GM23338 (cell line): ENCODE measurements at regions not wholly inside any gene's neighbourhood (a gene's known extent, or its start where the extent isn't known, plus 50 kb on each side); places are given as distances from the start of the nearest gene placed in this dataset.

ENCODE experiments used
- ATAC-seq: fragments of 200-7000 bp; cut with Tn5 transposase; 3 replicates; pipeline ENCODE4 v1.9.1; 2020
- DNase-seq: peaks from one replicate; pipeline ENCODE4 v3.0.0-alpha.2; 2015; ENCODE audit warnings: low spot score
- H2AFZ ChIP-seq: fragments of 200-600 bp; sonication (generic); 2 replicates; pipeline ENCODE4 v1.8.0; 2016; ENCODE audit warnings: antibody characterized with exemption, mild to moderate bottlenecking, moderate library complexity
- H3F3A ChIP-seq: fragments of 200-600 bp; sonication (generic); replicated peaks from 2 replicates; pipeline ENCODE4 v1.8.0; 2017; ENCODE audit warnings: antibody characterized with exemption, mixed run types, low read depth
- H3K27ac ChIP-seq: fragments of 200-600 bp; sonication (generic); 2 replicates; pipeline ENCODE4 v1.6.1; 2016; ENCODE audit warnings: low read depth
- H3K27me3 ChIP-seq: fragments of 200-600 bp; sonication (generic); 2 replicates; pipeline ENCODE4 v1.8.0; 2016; ENCODE audit warnings: mild to moderate bottlenecking, mixed run types, moderate library complexity; ENCODE audit not compliant: insufficient read depth
- H3K36me3 ChIP-seq: fragments of 200-600 bp; sonication (generic); 2 replicates; pipeline ENCODE4 v1.8.0; 2016; ENCODE audit warnings: mild to moderate bottlenecking; ENCODE audit not compliant: insufficient read depth
- H3K4me1 ChIP-seq: fragments of 200-600 bp; sonication (generic); 2 replicates; pipeline ENCODE4 v1.8.0; 2016; ENCODE audit warnings: mild to moderate bottlenecking, moderate library complexity; ENCODE audit not compliant: insufficient read depth
- H3K4me2 ChIP-seq: fragments of 200-600 bp; sonication (generic); 2 replicates; pipeline ENCODE4 v1.7.1; 2017; ENCODE audit warnings: mixed run types
- H3K4me3 ChIP-seq: fragments of 200-600 bp; sonication (generic); 2 replicates; pipeline ENCODE4 v1.6.1; 2016; ENCODE audit warnings: mixed run types
- H3K79me2 ChIP-seq: fragments of 200-600 bp; sonication (generic); replicated peaks from 2 replicates; pipeline ENCODE4 v1.8.0; 2017; ENCODE audit warnings: mild to moderate bottlenecking; ENCODE audit not compliant: insufficient read depth
- H3K9me2 ChIP-seq: fragments of 200-600 bp; sonication (generic); 2 replicates; pipeline ENCODE4 v1.8.0; 2017; ENCODE audit not compliant: insufficient read depth
- H4K20me1 ChIP-seq: fragments of 200-600 bp; sonication (generic); replicated peaks from 2 replicates; pipeline ENCODE4 v1.8.0; 2017; ENCODE audit warnings: mild to moderate bottlenecking; ENCODE audit not compliant: insufficient read depth
- H3K27ac Mint-ChIP-seq: 2 replicates; pipeline ENCODE4 v1.8.0; 2020; ENCODE audit warnings: inconsistent platforms, mild to moderate bottlenecking, moderate library complexity, mixed read lengths
- H3K27me3 Mint-ChIP-seq: 3 replicates; pipeline ENCODE4 v1.8.0; 2022; ENCODE audit warnings: low read depth, mild to moderate bottlenecking, moderate library complexity, mixed read lengths, inconsistent platforms; ENCODE audit not compliant: insufficient read depth, poor library complexity
- H3K36me3 Mint-ChIP-seq: 3 replicates; pipeline ENCODE4 v1.8.0; 2021; ENCODE audit warnings: low read depth, mild to moderate bottlenecking, inconsistent platforms, moderate library complexity, mixed read lengths
- H3K4me1 Mint-ChIP-seq: 3 replicates; pipeline ENCODE4 v1.8.0; 2020; ENCODE audit warnings: mild to moderate bottlenecking, inconsistent platforms, mixed read lengths
- H3K4me3 Mint-ChIP-seq: 3 replicates; pipeline ENCODE4 v1.8.0; 2021; ENCODE audit warnings: moderate library complexity, mild to moderate bottlenecking, inconsistent platforms, mixed read lengths
- H3K9me3 Mint-ChIP-seq: 3 replicates; pipeline ENCODE4 v1.8.0; 2020; ENCODE audit warnings: moderate library complexity, mild to moderate bottlenecking, inconsistent platforms, mixed read lengths
- CREB1 ChIP-seq: fragments of 250-450 bp; sonication (Bioruptor Pico); IDR thresholded peaks from 2 replicates; pipeline ENCODE4 v1.5.0; 2020; ENCODE audit warnings: low read depth, mild to moderate bottlenecking, moderate library complexity
- EZH2 ChIP-seq: fragments of 200-600 bp; sonication (generic); IDR thresholded peaks from one replicate; pipeline ENCODE4 v1.8.0; 2017; ENCODE audit warnings: antibody characterized with exemption, mild to moderate bottlenecking, low read depth; ENCODE audit not compliant: unreplicated experiment
- EZH2phosphoT487 ChIP-seq: fragments of 200-600 bp; sonication (generic); IDR thresholded peaks from one replicate; pipeline ENCODE4 v1.8.1; 2018; ENCODE audit warnings: antibody characterized with exemption; ENCODE audit not compliant: unreplicated experiment
- JUNB ChIP-seq: IDR thresholded peaks from one replicate; pipeline ENCODE4 v1.6.1; 2016; ENCODE audit warnings: antibody characterized with exemption; ENCODE audit not compliant: unreplicated experiment
- NANOG ChIP-seq: IDR thresholded peaks from 2 replicates; pipeline ENCODE4 v1.6.1; 2016; ENCODE audit warnings: antibody characterized with exemption, borderline replicate concordance
- POLR2AphosphoS5 ChIP-seq: IDR thresholded peaks from 2 replicates; pipeline ENCODE4 v1.6.1; 2016; ENCODE audit warnings: antibody characterized with exemption, low read depth
- STAT1 ChIP-seq: IDR thresholded peaks from one replicate; pipeline ENCODE4 v1.6.1; 2016; ENCODE audit warnings: antibody characterized with exemption; ENCODE audit not compliant: unreplicated experiment
- ZNF114 ChIP-seq: fragments of 250-450 bp; sonication (Bioruptor Pico); IDR thresholded peaks from 2 replicates; pipeline ENCODE4 v1.5.0; 2020; ENCODE audit warnings: mild to moderate bottlenecking, moderate library complexity
- ZNF331 ChIP-seq: fragments of 250-450 bp; sonication (Bioruptor Pico); IDR thresholded peaks from 2 replicates; pipeline ENCODE4 v1.5.0; 2020; ENCODE audit warnings: low read depth, mild to moderate bottlenecking, moderate library complexity
- TF ChIP-seq, protein P1 (sequence below), 2 experiments: fragments of 200-600 bp in 1 of 2; sonication (generic) in 1 of 2; conservative IDR thresholded peaks; 2 replicates each; pipeline versions ENCODE4 v1.5.1 to v1.6.1; 2016 to 2017; ENCODE audit warnings: antibody characterized with exemption in 2 of 2, low read depth in 2 of 2, mild to moderate bottlenecking in 2 of 2, moderate library complexity in 1 of 2
- TF ChIP-seq, protein P2 (sequence below): IDR thresholded peaks from 2 replicates; pipeline ENCODE4 v1.6.1; 2016; ENCODE audit warnings: antibody characterized with exemption
- TF ChIP-seq, protein P3 (sequence below): fragments of 250-450 bp; sonication (Bioruptor Pico); IDR thresholded peaks from 2 replicates; pipeline ENCODE4 v1.5.0; 2020; ENCODE audit warnings: mild to moderate bottlenecking, moderate library complexity
- TF ChIP-seq, protein P4 (sequence below): IDR thresholded peaks from one replicate; pipeline ENCODE4 v1.6.1; 2018; ENCODE audit warnings: antibody characterized with exemption; ENCODE audit not compliant: unreplicated experiment

DNA sequence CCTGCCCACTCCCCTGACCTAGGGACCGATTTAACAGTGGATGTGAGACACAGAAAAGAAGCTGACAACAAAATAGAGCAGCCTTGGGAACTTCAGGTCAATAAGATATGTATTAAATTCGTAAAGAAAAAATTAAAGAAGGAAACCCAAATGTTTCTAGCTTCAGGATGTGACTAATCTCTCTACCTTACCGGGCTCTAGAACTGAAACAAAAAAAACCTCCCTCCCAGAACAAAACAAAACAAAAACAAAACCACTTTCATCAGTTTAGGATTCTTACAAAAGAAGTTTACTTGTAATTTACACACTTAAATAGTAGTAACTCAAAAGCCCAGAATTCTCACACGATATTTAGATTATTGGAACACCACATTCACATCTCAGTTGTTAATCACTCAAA lies 185.8 kb upstream of the RPS6KA3 start:
- Mint-ChIP-seq H3K9me3 (no peaks in the 10 kb centered on the region; the same call in 2 of the 3 replicates), H3K36me3 (no peaks in the 10 kb centered on the region), H3K4me1 (no peaks in the 10 kb centered on the region), H3K27ac (no peak overlapping the region), H3K27me3 (peaks cover 3% of the 10 kb centered on the region), H3K4me3 (no peak overlapping the region)
- Histone ChIP-seq H4K20me1 (no peaks in the 10 kb centered on the region), H3K9me2 (no peaks in the 10 kb centered on the region), H3F3A (no peaks in the 10 kb centered on the region), H3K4me3 (no peak overlapping the region), H3K27ac (no peak overlapping the region), H3K27me3 (no peaks in the 10 kb centered on the region), H3K36me3 (no peaks in the 10 kb centered on the region), H3K4me2 (no peak overlapping the region), H3K79me2 (no peaks in the 10 kb centered on the region), H2AFZ (no peak overlapping the region), H3K4me1 (no peaks in the 10 kb centered on the region)
- ATAC-seq (no peak), DNase-seq (no peak)
- no peak for TF ChIP-seq EZH2phosphoT487
- no peak for TF ChIP-seq JUNB
- no peak for TF ChIP-seq NANOG
- TF ChIP-seq, protein P1, sequence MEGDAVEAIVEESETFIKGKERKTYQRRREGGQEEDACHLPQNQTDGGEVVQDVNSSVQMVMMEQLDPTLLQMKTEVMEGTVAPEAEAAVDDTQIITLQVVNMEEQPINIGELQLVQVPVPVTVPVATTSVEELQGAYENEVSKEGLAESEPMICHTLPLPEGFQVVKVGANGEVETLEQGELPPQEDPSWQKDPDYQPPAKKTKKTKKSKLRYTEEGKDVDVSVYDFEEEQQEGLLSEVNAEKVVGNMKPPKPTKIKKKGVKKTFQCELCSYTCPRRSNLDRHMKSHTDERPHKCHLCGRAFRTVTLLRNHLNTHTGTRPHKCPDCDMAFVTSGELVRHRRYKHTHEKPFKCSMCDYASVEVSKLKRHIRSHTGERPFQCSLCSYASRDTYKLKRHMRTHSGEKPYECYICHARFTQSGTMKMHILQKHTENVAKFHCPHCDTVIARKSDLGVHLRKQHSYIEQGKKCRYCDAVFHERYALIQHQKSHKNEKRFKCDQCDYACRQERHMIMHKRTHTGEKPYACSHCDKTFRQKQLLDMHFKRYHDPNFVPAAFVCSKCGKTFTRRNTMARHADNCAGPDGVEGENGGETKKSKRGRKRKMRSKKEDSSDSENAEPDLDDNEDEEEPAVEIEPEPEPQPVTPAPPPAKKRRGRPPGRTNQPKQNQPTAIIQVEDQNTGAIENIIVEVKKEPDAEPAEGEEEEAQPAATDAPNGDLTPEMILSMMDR (conservative IDR thresholded peaks at IDR 0.05; ENCODE audit: low read depth in 2 of 2) = no peak
- TF ChIP-seq, protein P2, sequence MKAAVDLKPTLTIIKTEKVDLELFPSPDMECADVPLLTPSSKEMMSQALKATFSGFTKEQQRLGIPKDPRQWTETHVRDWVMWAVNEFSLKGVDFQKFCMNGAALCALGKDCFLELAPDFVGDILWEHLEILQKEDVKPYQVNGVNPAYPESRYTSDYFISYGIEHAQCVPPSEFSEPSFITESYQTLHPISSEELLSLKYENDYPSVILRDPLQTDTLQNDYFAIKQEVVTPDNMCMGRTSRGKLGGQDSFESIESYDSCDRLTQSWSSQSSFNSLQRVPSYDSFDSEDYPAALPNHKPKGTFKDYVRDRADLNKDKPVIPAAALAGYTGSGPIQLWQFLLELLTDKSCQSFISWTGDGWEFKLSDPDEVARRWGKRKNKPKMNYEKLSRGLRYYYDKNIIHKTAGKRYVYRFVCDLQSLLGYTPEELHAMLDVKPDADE = no peak
- no peak for TF ChIP-seq CREB1 (CRISPR knock-in tag)
- no peak for TF ChIP-seq ZNF331 (CRISPR knock-in tag)
- TF ChIP-seq, protein P3, sequence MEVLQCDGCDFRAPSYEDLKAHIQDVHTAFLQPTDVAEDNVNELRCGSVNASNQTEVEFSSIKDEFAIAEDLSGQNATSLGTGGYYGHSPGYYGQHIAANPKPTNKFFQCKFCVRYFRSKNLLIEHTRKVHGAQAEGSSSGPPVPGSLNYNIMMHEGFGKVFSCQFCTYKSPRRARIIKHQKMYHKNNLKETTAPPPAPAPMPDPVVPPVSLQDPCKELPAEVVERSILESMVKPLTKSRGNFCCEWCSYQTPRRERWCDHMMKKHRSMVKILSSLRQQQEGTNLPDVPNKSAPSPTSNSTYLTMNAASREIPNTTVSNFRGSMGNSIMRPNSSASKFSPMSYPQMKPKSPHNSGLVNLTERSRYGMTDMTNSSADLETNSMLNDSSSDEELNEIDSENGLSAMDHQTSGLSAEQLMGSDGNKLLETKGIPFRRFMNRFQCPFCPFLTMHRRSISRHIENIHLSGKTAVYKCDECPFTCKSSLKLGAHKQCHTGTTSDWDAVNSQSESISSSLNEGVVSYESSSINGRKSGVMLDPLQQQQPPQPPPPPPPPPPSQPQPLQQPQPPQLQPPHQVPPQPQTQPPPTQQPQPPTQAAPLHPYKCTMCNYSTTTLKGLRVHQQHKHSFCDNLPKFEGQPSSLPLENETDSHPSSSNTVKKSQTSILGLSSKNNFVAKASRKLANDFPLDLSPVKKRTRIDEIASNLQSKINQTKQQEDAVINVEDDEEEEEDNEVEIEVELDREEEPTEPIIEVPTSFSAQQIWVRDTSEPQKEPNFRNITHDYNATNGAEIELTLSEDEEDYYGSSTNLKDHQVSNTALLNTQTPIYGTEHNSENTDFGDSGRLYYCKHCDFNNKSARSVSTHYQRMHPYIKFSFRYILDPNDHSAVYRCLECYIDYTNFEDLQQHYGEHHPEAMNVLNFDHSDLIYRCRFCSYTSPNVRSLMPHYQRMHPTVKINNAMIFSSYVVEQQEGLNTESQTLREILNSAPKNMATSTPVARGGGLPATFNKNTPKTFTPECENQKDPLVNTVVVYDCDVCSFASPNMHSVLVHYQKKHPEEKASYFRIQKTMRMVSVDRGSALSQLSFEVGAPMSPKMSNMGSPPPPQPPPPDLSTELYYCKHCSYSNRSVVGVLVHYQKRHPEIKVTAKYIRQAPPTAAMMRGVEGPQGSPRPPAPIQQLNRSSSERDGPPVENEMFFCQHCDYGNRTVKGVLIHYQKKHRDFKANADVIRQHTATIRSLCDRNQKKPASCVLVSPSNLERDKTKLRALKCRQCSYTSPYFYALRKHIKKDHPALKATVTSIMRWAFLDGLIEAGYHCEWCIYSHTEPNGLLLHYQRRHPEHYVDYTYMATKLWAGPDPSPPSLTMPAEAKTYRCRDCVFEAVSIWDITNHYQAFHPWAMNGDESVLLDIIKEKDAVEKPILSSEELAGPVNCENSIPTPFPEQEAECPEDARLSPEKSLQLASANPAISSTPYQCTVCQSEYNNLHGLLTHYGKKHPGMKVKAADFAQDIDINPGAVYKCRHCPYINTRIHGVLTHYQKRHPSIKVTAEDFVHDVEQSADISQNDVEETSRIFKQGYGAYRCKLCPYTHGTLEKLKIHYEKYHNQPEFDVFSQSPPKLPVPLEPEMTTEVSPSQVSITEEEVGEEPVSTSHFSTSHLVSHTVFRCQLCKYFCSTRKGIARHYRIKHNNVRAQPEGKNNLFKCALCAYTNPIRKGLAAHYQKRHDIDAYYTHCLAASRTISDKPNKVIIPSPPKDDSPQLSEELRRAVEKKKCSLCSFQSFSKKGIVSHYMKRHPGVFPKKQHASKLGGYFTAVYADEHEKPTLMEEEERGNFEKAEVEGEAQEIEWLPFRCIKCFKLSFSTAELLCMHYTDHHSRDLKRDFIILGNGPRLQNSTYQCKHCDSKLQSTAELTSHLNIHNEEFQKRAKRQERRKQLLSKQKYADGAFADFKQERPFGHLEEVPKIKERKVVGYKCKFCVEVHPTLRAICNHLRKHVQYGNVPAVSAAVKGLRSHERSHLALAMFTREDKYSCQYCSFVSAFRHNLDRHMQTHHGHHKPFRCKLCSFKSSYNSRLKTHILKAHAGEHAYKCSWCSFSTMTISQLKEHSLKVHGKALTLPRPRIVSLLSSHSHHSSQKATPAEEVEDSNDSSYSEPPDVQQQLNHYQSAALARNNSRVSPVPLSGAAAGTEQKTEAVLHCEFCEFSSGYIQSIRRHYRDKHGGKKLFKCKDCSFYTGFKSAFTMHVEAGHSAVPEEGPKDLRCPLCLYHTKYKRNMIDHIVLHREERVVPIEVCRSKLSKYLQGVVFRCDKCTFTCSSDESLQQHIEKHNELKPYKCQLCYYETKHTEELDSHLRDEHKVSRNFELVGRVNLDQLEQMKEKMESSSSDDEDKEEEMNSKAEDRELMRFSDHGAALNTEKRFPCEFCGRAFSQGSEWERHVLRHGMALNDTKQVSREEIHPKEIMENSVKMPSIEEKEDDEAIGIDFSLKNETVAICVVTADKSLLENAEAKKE (CRISPR knock-in tag) = no peak
- TF ChIP-seq POLR2AphosphoS5 = no peak
- TF ChIP-seq, protein P4, sequence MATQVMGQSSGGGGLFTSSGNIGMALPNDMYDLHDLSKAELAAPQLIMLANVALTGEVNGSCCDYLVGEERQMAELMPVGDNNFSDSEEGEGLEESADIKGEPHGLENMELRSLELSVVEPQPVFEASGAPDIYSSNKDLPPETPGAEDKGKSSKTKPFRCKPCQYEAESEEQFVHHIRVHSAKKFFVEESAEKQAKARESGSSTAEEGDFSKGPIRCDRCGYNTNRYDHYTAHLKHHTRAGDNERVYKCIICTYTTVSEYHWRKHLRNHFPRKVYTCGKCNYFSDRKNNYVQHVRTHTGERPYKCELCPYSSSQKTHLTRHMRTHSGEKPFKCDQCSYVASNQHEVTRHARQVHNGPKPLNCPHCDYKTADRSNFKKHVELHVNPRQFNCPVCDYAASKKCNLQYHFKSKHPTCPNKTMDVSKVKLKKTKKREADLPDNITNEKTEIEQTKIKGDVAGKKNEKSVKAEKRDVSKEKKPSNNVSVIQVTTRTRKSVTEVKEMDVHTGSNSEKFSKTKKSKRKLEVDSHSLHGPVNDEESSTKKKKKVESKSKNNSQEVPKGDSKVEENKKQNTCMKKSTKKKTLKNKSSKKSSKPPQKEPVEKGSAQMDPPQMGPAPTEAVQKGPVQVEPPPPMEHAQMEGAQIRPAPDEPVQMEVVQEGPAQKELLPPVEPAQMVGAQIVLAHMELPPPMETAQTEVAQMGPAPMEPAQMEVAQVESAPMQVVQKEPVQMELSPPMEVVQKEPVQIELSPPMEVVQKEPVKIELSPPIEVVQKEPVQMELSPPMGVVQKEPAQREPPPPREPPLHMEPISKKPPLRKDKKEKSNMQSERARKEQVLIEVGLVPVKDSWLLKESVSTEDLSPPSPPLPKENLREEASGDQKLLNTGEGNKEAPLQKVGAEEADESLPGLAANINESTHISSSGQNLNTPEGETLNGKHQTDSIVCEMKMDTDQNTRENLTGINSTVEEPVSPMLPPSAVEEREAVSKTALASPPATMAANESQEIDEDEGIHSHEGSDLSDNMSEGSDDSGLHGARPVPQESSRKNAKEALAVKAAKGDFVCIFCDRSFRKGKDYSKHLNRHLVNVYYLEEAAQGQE = no peak
- TF ChIP-seq STAT1 = no peak
- TF ChIP-seq ZNF114 (CRISPR knock-in tag) = no peak
- no peak for TF ChIP-seq EZH2
